ENCODE measurements at regions not wholly inside any gene's neighbourhood (a gene's known extent, or its start where the extent isn't known, plus 50 kb on each side); places are given as distances from the start of the nearest gene placed in this dataset.

GRCh38 chr3:82015241-82015640 is 253.8 kb upstream of the GBE1 start:
- no peak overlapping the region for H3K56ac ChIP-seq (ENCODE audit: low read length)
- no CpG with 5 or more reads among the region's 1 CpG for WGBS (ENCODE audit: extremely low coverage, insufficient coverage, low lambda C conversion rate)
- H3K27ac ChIP-seq (ENCODE audit: low read depth, low read length): no peak overlapping the region
- no peak overlapping the region for H2AK5ac ChIP-seq (ENCODE audit: low read length)
- no peak overlapping the region for H2BK5ac ChIP-seq (ENCODE audit: low read length)
- no peak overlapping the region for H3K18ac ChIP-seq (ENCODE audit: low read length)
- no peak overlapping the region for H4K5ac ChIP-seq (ENCODE audit: low read length)
- H3K4me3 ChIP-seq (ENCODE audit: low read length): no peak overlapping the region
- no peak overlapping the region for H3K4ac ChIP-seq (ENCODE audit: low read depth, low read length)
- no peaks in the 10 kb centered on the region for H3K79me1 ChIP-seq (ENCODE audit: low read length)
- H3K79me2 ChIP-seq (ENCODE audit: control insufficient read depth, insufficient read depth, low read length): no peaks in the 10 kb centered on the region
- no peak overlapping the region for H3K9ac ChIP-seq (ENCODE audit: low read length)
- DNase-seq: no peak
- no peak overlapping the region for H3K23ac ChIP-seq (ENCODE audit: low read length)
- H3K4me1 ChIP-seq (ENCODE audit: control insufficient read depth, low read depth, low read length): no peaks in the 10 kb centered on the region
- no peak overlapping the region for H2BK15ac ChIP-seq (replicated peaks; ENCODE audit: low read depth)
- no peak overlapping the region for H4K8ac ChIP-seq (ENCODE audit: low read depth, low read length)
- no peaks in the 10 kb centered on the region for H3K36me3 ChIP-seq (ENCODE audit: control insufficient read depth, insufficient read depth, low read length)
- no peak overlapping the region for H3K4me2 ChIP-seq (ENCODE audit: low read length)
- H3K27me3 ChIP-seq (ENCODE audit: insufficient read depth, low read length, poor library complexity): no peaks in the 10 kb centered on the region
- H2BK120ac ChIP-seq (ENCODE audit: low read depth, low read length): no peak overlapping the region

- Histone ChIP-seq H3K9ac (ENCODE audit: low read length) (no peak overlapping the region), H3K56ac (ENCODE audit: low read length) (no peak overlapping the region), H3K4me2 (ENCODE audit: low read length) (no peak overlapping the region), H3K27me3 (ENCODE audit: insufficient read depth, low read length, poor library complexity) (no peaks in the 10 kb centered on the region), H3K4ac (ENCODE audit: low read depth, low read length) (no peak overlapping the region), H3K4me3 (ENCODE audit: low read length) (no peak overlapping the region), H2BK5ac (ENCODE audit: low read length) (no peak overlapping the region), H2BK15ac (replicated peaks; ENCODE audit: low read depth) (no peak overlapping the region), H2BK120ac (ENCODE audit: low read depth, low read length) (no peak overlapping the region), H4K8ac (ENCODE audit: low read depth, low read length) (no peak overlapping the region), H3K79me2 (ENCODE audit: control insufficient read depth, insufficient read depth, low read length) (no peaks in the 10 kb centered on the region), H3K27ac (ENCODE audit: low read depth, low read length) (no peak overlapping the region), H3K4me1 (ENCODE audit: control insufficient read depth, low read depth, low read length) (no peaks in the 10 kb centered on the region), H4K5ac (ENCODE audit: low read length) (no peak overlapping the region), H3K23ac (ENCODE audit: low read length) (no peak overlapping the region), H3K79me1 (ENCODE audit: low read length) (no peaks in the 10 kb centered on the region), H3K18ac (ENCODE audit: low read length) (no peak overlapping the region), H2AK5ac (ENCODE audit: low read length) (no peak overlapping the region), H3K36me3 (ENCODE audit: control insufficient read depth, insufficient read depth, low read length) (no peaks in the 10 kb centered on the region)
- no peak for DNase-seq
These were observed 251.3 kb upstream of the GBE1 start for GRCh38 chr3:82012775-82013174.

DNA sequence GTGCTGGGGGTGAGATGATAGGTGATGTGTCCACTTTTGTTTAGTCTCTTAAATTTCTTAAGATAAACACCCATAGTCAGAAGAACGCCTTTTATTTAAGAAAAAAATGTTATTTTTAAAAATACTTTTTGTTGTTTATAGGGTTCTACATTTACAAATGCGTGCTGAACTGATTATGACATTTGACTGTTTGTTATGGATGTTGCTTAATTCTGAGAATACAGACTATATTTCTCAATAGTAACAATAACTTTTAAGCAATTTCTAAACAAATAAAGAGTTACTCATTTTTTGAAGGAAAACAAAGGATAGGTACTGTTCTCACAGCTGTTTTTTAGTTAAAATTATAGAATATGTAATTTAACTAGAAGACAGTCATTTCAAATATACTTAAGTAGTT is 249.9 kb upstream of the GBE1 start:
- Histone ChIP-seq H3K23ac (ENCODE audit: low read length) (no peak overlapping the region), H3K36me3 (ENCODE audit: control insufficient read depth, insufficient read depth, low read length) (no peaks in the 10 kb centered on the region), H2BK120ac (ENCODE audit: low read depth, low read length) (no peak overlapping the region), H2BK15ac (replicated peaks; ENCODE audit: low read depth) (no peak overlapping the region), H4K8ac (ENCODE audit: low read depth, low read length) (no peak overlapping the region), H3K18ac (ENCODE audit: low read length) (no peak overlapping the region), H3K56ac (ENCODE audit: low read length) (no peak overlapping the region), H3K4ac (ENCODE audit: low read depth, low read length) (no peak overlapping the region), H3K79me1 (ENCODE audit: low read length) (no peaks in the 10 kb centered on the region), H3K4me1 (ENCODE audit: control insufficient read depth, low read depth, low read length) (no peaks in the 10 kb centered on the region), H3K27ac (ENCODE audit: low read depth, low read length) (no peak overlapping the region), H3K9ac (ENCODE audit: low read length) (no peak overlapping the region), H3K27me3 (ENCODE audit: insufficient read depth, low read length, poor library complexity) (no peaks in the 10 kb centered on the region), H3K4me2 (ENCODE audit: low read length) (no peak overlapping the region), H2AK5ac (ENCODE audit: low read length) (no peak overlapping the region), H3K79me2 (ENCODE audit: control insufficient read depth, insufficient read depth, low read length) (no peaks in the 10 kb centered on the region), H3K4me3 (ENCODE audit: low read length) (no peak overlapping the region), H4K5ac (ENCODE audit: low read length) (no peak overlapping the region), H2BK5ac (ENCODE audit: low read length) (no peak overlapping the region)
- no peak for DNase-seq
- WGBS (ENCODE audit: extremely low coverage, insufficient coverage, low lambda C conversion rate): no CpG with 5 or more reads among the region's 2 CpGs

- H3K23ac ChIP-seq (ENCODE audit: low read length): no peak overlapping the region
- H3K4me1 ChIP-seq (ENCODE audit: control insufficient read depth, low read depth, low read length): peaks cover 2% of the 10 kb centered on the region
- no peak overlapping the region for H3K18ac ChIP-seq (ENCODE audit: low read length)
- H4K5ac ChIP-seq (ENCODE audit: low read length): no peak overlapping the region
- H2BK120ac ChIP-seq (ENCODE audit: low read depth, low read length): no peak overlapping the region
- whole genome bisulfite sequencing (ENCODE audit: extremely low coverage, insufficient coverage, low lambda C conversion rate): no CpG with 5 or more reads among the region's 3 CpGs
- H3K27ac ChIP-seq (ENCODE audit: low read depth, low read length): no peak overlapping the region
- DNase-seq: peak; percentile 48
- no peak overlapping the region for H3K9ac ChIP-seq (ENCODE audit: low read length)
- H3K79me1 ChIP-seq (ENCODE audit: low read length): no peaks in the 10 kb centered on the region
- no peak overlapping the region for H3K4ac ChIP-seq (ENCODE audit: low read depth, low read length)
- no peaks in the 10 kb centered on the region for H3K36me3 ChIP-seq (ENCODE audit: control insufficient read depth, insufficient read depth, low read length)
- no peak overlapping the region for H3K4me2 ChIP-seq (ENCODE audit: low read length)
- H2BK5ac ChIP-seq (ENCODE audit: low read length): no peak overlapping the region
- H3K79me2 ChIP-seq (ENCODE audit: control insufficient read depth, insufficient read depth, low read length): no peaks in the 10 kb centered on the region
- H3K27me3 ChIP-seq (ENCODE audit: insufficient read depth, low read length, poor library complexity): no peaks in the 10 kb centered on the region
- no peak overlapping the region for H3K4me3 ChIP-seq (ENCODE audit: low read length)
- no peak overlapping the region for H2AK5ac ChIP-seq (ENCODE audit: low read length)
- H4K8ac ChIP-seq (ENCODE audit: low read depth, low read length): no peak overlapping the region
- no peak overlapping the region for H3K56ac ChIP-seq (ENCODE audit: low read length)
- no peak overlapping the region for H2BK15ac ChIP-seq (replicated peaks; ENCODE audit: low read depth)
These were observed 243.8 kb upstream of the GBE1 start for GRCh38 chr3:82005266-82005665.

DNA sequence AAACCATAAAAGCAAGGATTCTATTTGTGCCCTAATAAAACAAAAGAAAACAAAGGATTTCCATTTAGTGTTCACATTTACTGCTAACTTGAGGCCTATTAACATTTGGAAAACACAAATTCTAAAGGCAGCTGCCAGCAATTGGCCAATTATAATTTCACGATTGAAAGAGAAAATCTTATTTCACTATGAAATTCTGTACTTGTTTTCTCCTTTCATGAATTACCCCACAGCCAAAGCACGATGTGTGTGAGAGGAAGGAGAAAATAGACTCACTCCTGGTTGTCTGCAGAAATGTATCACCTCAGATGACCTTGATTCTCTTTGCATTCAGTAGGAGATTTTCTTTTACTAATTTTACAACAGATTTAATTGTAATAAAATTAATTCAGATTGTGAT is 242.8 kb upstream of the GBE1 start:
- Histone ChIP-seq H3K36me3 (ENCODE audit: control insufficient read depth, insufficient read depth, low read length) (no peaks in the 10 kb centered on the region), H2BK15ac (replicated peaks; ENCODE audit: low read depth) (no peak overlapping the region), H3K4me2 (ENCODE audit: low read length) (no peak overlapping the region), H2BK120ac (ENCODE audit: low read depth, low read length) (no peak overlapping the region), H2AK5ac (ENCODE audit: low read length) (no peak overlapping the region), H3K4me3 (ENCODE audit: low read length) (no peak overlapping the region), H3K27me3 (ENCODE audit: insufficient read depth, low read length, poor library complexity) (no peaks in the 10 kb centered on the region), H3K79me1 (ENCODE audit: low read length) (no peaks in the 10 kb centered on the region), H3K18ac (ENCODE audit: low read length) (no peak overlapping the region), H4K8ac (ENCODE audit: low read depth, low read length) (no peak overlapping the region), H3K23ac (ENCODE audit: low read length) (no peak overlapping the region), H3K4me1 (ENCODE audit: control insufficient read depth, low read depth, low read length) (peaks cover 2% of the 10 kb centered on the region), H3K4ac (ENCODE audit: low read depth, low read length) (no peak overlapping the region), H3K79me2 (ENCODE audit: control insufficient read depth, insufficient read depth, low read length) (no peaks in the 10 kb centered on the region), H3K27ac (ENCODE audit: low read depth, low read length) (no peak overlapping the region), H3K9ac (ENCODE audit: low read length) (no peak overlapping the region), H3K56ac (ENCODE audit: low read length) (no peak overlapping the region), H2BK5ac (ENCODE audit: low read length) (no peak overlapping the region), H4K5ac (ENCODE audit: low read length) (no peak overlapping the region)
- WGBS (ENCODE audit: extremely low coverage, insufficient coverage, low lambda C conversion rate): no CpG with 5 or more reads among the region's 2 CpGs
- DNase-seq: no peak

DNA sequence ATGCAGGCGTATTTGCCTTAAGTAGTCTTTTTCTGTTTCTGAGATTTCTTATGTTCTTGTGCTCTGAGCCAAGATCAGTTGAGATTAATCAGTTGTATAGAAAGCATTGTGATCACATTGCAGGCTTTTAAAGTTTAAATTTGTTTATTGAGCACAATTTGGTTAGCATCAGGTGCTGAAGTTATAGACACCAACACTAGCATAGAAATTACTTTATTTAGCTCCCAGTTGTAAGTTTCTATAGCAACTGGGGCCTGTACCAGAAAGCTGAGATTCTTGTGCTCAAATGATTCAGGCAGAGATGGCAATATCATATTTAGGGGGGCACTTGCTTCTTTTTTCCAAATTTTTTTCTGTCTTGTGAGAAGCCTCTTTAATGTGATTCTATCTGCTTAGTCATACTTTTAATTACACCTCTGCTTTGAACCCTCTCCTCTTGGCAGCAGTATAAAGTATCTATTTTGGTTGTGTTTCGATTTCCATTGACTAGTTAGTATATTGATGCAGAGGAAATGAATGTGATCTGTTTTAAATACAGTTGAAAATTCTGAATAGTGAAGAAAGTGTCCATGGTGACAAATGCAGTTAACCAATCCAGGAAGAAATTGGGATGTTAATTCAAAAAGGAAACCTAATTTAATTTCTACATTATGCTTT is 241.7 kb upstream of the GBE1 start:
- Histone ChIP-seq H3K79me2 (ENCODE audit: control insufficient read depth, insufficient read depth, low read length) (no peaks in the 10 kb centered on the region), H3K23ac (ENCODE audit: low read length) (no peak overlapping the region), H3K27me3 (ENCODE audit: insufficient read depth, low read length, poor library complexity) (no peaks in the 10 kb centered on the region), H2BK5ac (ENCODE audit: low read length) (no peak overlapping the region), H3K4me1 (ENCODE audit: control insufficient read depth, low read depth, low read length) (peaks cover 2% of the 10 kb centered on the region), H4K5ac (ENCODE audit: low read length) (no peak overlapping the region), H3K56ac (ENCODE audit: low read length) (no peak overlapping the region), H3K4me2 (ENCODE audit: low read length) (no peak overlapping the region), H2BK15ac (replicated peaks; ENCODE audit: low read depth) (no peak overlapping the region), H3K18ac (ENCODE audit: low read length) (no peak overlapping the region), H3K4me3 (ENCODE audit: low read length) (no peak overlapping the region), H2BK120ac (ENCODE audit: low read depth, low read length) (no peak overlapping the region), H2AK5ac (ENCODE audit: low read length) (no peak overlapping the region), H3K4ac (ENCODE audit: low read depth, low read length) (no peak overlapping the region), H3K79me1 (ENCODE audit: low read length) (no peaks in the 10 kb centered on the region), H3K36me3 (ENCODE audit: control insufficient read depth, insufficient read depth, low read length) (no peaks in the 10 kb centered on the region), H3K9ac (ENCODE audit: low read length) (no peak overlapping the region), H4K8ac (ENCODE audit: low read depth, low read length) (no peak overlapping the region), H3K27ac (ENCODE audit: low read depth, low read length) (no peak overlapping the region)
- no peak for DNase-seq
- no CpG with 5 or more reads among the region's 2 CpGs for WGBS (ENCODE audit: extremely low coverage, insufficient coverage, low lambda C conversion rate)
